ENCODE measurements at regions not wholly inside any gene's neighbourhood (a gene's known extent, or its start where the extent isn't known, plus 50 kb on each side); places are given as distances from the start of the nearest gene placed in this dataset.
"Not testable (repeated sequence)": the region's sequence is repeated elsewhere in the genome, so short reads cannot be mapped to it uniquely, and the experiment has no call there.

- Histone ChIP-seq H3K4me2 (ENCODE audit: low read length) (no peak overlapping the region), H3K36me3 (ENCODE audit: control insufficient read depth, insufficient read depth, low read length) (no peaks in the 10 kb centered on the region), H3K4me3 (ENCODE audit: low read depth, low read length) (no peak overlapping the region), H2AFZ (no peak overlapping the region), H3K4me1 (no peaks in the 10 kb centered on the region), H3K9ac (no peak overlapping the region), H3K9me3 (ENCODE audit: control insufficient read depth, low read length) (no peaks in the 10 kb centered on the region), H3K79me2 (no peaks in the 10 kb centered on the region), H3K27me3 (ENCODE audit: control insufficient read depth, insufficient read depth, low read length) (no peaks in the 10 kb centered on the region), H3K27ac (no peak overlapping the region)
- no peak for TF ChIP-seq CTCF (IDR thresholded peaks at IDR 0.05)
These were observed 161.5 kb upstream of the VWC2 start for GRCh38 chr7:49611951-49612350.

- Histone ChIP-seq H3K79me2 (no peaks in the 10 kb centered on the region), H2AFZ (no peak overlapping the region), H3K27me3 (ENCODE audit: control insufficient read depth, insufficient read depth, low read length) (no peaks in the 10 kb centered on the region), H3K4me2 (ENCODE audit: low read length) (no peak overlapping the region), H3K36me3 (ENCODE audit: control insufficient read depth, insufficient read depth, low read length) (no peaks in the 10 kb centered on the region), H3K4me1 (no peaks in the 10 kb centered on the region), H3K9me3 (ENCODE audit: control insufficient read depth, low read length) (no peaks in the 10 kb centered on the region), H3K9ac (no peak overlapping the region), H3K27ac (no peak overlapping the region), H3K4me3 (ENCODE audit: low read depth, low read length) (no peak overlapping the region)
- no peak for TF ChIP-seq CTCF (IDR thresholded peaks at IDR 0.05)
These were observed 159.7 kb upstream of the VWC2 start for GRCh38 chr7:49613759-49614158.

GRCh38 chr7:49614974-49615373 is 158.5 kb upstream of the VWC2 start:
- H2AFZ ChIP-seq; H3K27me3 ChIP-seq (ENCODE audit: control insufficient read depth, insufficient read depth, low read length); H3K4me1 ChIP-seq; H3K79me2 ChIP-seq; H3K9me3 ChIP-seq (ENCODE audit: control insufficient read depth, low read length); H3K4me2 ChIP-seq (ENCODE audit: low read length); H3K9ac ChIP-seq; H3K36me3 ChIP-seq (ENCODE audit: control insufficient read depth, insufficient read depth, low read length); H3K27ac ChIP-seq; H3K4me3 ChIP-seq (ENCODE audit: low read depth, low read length): not testable (repeated sequence)

GRCh38 chr7:49618028-49618427 is 155.4 kb upstream of the VWC2 start:
- H3K36me3 ChIP-seq (ENCODE audit: control insufficient read depth, insufficient read depth, low read length), result no peaks in the 10 kb centered on the region
- no peaks in the 10 kb centered on the region for H3K27me3 ChIP-seq (ENCODE audit: control insufficient read depth, insufficient read depth, low read length)
- no peaks in the 10 kb centered on the region for H3K79me2 ChIP-seq
- H2AFZ ChIP-seq, result no peak overlapping the region
- no peak for TF ChIP-seq CTCF (IDR thresholded peaks at IDR 0.05)
- H3K9ac ChIP-seq, result no peak overlapping the region
- H3K4me3 ChIP-seq (ENCODE audit: low read depth, low read length), result no peak overlapping the region
- no peaks in the 10 kb centered on the region for H3K4me1 ChIP-seq
- no peaks in the 10 kb centered on the region for H3K9me3 ChIP-seq (ENCODE audit: control insufficient read depth, low read length)
- no peak overlapping the region for H3K27ac ChIP-seq
- H3K4me2 ChIP-seq (ENCODE audit: low read length), result no peak overlapping the region

- H3K27ac ChIP-seq, result no peak overlapping the region
- H3K79me2 ChIP-seq, result no peaks in the 10 kb centered on the region
- no peak overlapping the region for H2AFZ ChIP-seq
- no peak overlapping the region for H3K9ac ChIP-seq
- H3K4me2 ChIP-seq (ENCODE audit: low read length), result no peak overlapping the region
- peaks cover 2% of the 10 kb centered on the region for H3K4me1 ChIP-seq
- no peaks in the 10 kb centered on the region for H3K9me3 ChIP-seq (ENCODE audit: control insufficient read depth, low read length)
- no peaks in the 10 kb centered on the region for H3K36me3 ChIP-seq (ENCODE audit: control insufficient read depth, insufficient read depth, low read length)
- H3K27me3 ChIP-seq (ENCODE audit: control insufficient read depth, insufficient read depth, low read length), result no peaks in the 10 kb centered on the region
- H3K4me3 ChIP-seq (ENCODE audit: low read depth, low read length), result no peak overlapping the region
- TF ChIP-seq CTCF (IDR thresholded peaks at IDR 0.05), result no peak
These were observed 149.5 kb upstream of the VWC2 start for GRCh38 chr7:49623943-49624342.
